ENCODE measurements at regions not wholly inside any gene's neighbourhood (a gene's known extent, or its start where the extent isn't known, plus 50 kb on each side); places are given as distances from the start of the nearest gene placed in this dataset.

GRCh38 chr4:189786447-189786846, 154.2 kb upstream of the FRG1 start:
- H3K27ac ChIP-seq (ENCODE audit: extremely low read depth, low read depth, low read length), result no peak overlapping the region
- ChIA-PET CTCF (no interaction called here), POLR2A (no interaction called here)
- TF ChIP-seq, protein P1, sequence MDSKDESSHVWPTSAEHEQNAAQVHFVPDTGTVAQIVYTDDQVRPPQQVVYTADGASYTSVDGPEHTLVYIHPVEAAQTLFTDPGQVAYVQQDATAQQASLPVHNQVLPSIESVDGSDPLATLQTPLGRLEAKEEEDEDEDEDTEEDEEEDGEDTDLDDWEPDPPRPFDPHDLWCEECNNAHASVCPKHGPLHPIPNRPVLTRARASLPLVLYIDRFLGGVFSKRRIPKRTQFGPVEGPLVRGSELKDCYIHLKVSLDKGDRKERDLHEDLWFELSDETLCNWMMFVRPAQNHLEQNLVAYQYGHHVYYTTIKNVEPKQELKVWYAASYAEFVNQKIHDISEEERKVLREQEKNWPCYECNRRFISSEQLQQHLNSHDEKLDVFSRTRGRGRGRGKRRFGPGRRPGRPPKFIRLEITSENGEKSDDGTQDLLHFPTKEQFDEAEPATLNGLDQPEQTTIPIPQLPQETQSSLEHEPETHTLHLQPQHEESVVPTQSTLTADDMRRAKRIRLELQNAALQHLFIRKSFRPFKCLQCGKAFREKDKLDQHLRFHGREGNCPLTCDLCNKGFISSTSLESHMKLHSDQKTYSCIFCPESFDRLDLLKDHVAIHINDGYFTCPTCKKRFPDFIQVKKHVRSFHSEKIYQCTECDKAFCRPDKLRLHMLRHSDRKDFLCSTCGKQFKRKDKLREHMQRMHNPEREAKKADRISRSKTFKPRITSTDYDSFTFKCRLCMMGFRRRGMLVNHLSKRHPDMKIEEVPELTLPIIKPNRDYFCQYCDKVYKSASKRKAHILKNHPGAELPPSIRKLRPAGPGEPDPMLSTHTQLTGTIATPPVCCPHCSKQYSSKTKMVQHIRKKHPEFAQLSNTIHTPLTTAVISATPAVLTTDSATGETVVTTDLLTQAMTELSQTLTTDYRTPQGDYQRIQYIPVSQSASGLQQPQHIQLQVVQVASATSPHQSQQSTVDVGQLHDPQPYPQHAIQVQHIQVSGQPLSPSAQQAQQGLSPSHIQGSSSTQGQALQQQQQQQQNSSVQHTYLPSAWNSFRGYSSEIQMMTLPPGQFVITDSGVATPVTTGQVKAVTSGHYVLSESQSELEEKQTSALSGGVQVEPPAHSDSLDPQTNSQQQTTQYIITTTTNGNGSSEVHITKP (tag by site-specific recombination; IDR thresholded peaks at IDR 0.05), result no peak
- no peak for TF ChIP-seq ZNF133 (tag by site-specific recombination; IDR thresholded peaks at IDR 0.05)
- H3K4me3 ChIP-seq (ENCODE audit: low read depth, low read length), result no peak overlapping the region
- H3K9me3 ChIP-seq (ENCODE audit: control insufficient read depth, insufficient read depth, low read depth, low read length), result no peaks in the 10 kb centered on the region
- no peaks in the 10 kb centered on the region for H3K4me1 ChIP-seq (ENCODE audit: control insufficient read depth, insufficient read depth, low read length)
- no peaks in the 10 kb centered on the region for H3K36me3 ChIP-seq (ENCODE audit: control insufficient read depth in 2 of 2, insufficient read depth in 1 of 2, low read length in 2 of 2)

DNA sequence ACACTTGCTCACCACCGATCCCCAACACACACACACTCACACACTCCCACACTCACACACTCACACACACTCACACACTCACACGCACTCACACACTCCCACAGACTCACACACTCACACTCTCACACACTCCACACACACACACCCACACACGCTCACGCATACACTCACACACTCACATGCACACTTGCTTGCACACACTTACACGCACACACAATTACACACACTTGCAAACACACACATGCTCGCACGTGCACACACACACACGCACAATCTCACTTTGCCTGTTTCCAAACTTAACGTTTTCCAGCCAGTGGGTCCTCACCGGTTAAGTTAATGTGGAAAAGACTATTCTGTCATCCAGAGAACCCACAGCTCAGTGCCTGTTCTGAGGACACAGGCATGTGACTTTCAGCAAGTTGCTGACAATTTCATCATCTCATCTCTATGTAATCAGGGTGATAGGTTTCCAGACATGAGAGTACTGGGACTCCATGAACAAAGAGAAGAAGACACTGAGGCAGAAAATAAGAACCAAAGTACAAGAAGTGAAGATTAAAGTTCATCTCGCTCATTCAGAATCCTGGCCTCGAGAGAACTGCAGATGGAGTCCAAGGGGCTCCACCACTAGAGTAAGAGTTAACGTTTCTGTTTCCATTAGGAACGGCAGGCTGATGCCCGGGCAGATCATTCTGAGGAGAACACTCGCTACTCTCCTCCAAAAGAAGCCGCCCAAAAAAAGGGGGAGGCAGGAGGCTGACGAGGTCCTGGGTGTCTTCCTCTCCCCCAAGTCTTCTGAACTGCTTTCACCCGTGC, 153.2 kb upstream of the FRG1 start:
- H3K4me1 ChIP-seq (ENCODE audit: control insufficient read depth, insufficient read depth, low read length), result no peaks in the 10 kb centered on the region
- TF ChIP-seq GLI4 (tag by site-specific recombination; IDR thresholded peaks at IDR 0.05), result no peak
- TF ChIP-seq ZNF335 (tag by site-specific recombination; conservative IDR thresholded peaks at IDR 0.05), result 0 out of 2 replicates have a peak, but pooled peaks have one; percentile 18
- TF ChIP-seq EGR2 (tag by site-specific recombination; IDR thresholded peaks at IDR 0.05; ENCODE audit: low read depth), result 0 out of 2 replicates have a peak, but pooled peaks have one; percentile 25
- no peak for TF ChIP-seq ZNF654 (tag by site-specific recombination; IDR thresholded peaks at IDR 0.05; ENCODE audit: low read depth)
- TF ChIP-seq ZBTB6 (tag by site-specific recombination; IDR thresholded peaks at IDR 0.05), result no peak
- no peak for TF ChIP-seq MEIS1 (CRISPR knock-in tag; IDR thresholded peaks at IDR 0.05; ENCODE audit: borderline replicate concordance)
- TF ChIP-seq KLF8 (tag by site-specific recombination; IDR thresholded peaks at IDR 0.05), result no peak
- TF ChIP-seq ZNF521 (tag by site-specific recombination; IDR thresholded peaks at IDR 0.05), result no peak
- TF ChIP-seq SP7 (tag by site-specific recombination; IDR thresholded peaks at IDR 0.05), result no peak
- TF ChIP-seq, protein P2, sequence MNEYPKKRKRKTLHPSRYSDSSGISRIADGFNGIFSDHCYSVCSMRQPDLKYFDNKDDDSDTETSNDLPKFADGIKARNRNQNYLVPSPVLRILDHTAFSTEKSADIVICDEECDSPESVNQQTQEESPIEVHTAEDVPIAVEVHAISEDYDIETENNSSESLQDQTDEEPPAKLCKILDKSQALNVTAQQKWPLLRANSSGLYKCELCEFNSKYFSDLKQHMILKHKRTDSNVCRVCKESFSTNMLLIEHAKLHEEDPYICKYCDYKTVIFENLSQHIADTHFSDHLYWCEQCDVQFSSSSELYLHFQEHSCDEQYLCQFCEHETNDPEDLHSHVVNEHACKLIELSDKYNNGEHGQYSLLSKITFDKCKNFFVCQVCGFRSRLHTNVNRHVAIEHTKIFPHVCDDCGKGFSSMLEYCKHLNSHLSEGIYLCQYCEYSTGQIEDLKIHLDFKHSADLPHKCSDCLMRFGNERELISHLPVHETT (tag by site-specific recombination; IDR thresholded peaks at IDR 0.05), result no peak
- peak; percentile 43; the same call in 1 of the 2 replicates for TF ChIP-seq ZBTB20 (tag by site-specific recombination; IDR thresholded peaks at IDR 0.05)
- peak; percentile 89 for TF ChIP-seq ZFHX2 (tag by site-specific recombination; conservative IDR thresholded peaks at IDR 0.05)
- no peak for TF ChIP-seq ZNF174 (tag by site-specific recombination; IDR thresholded peaks at IDR 0.05)
- TF ChIP-seq, protein P3, sequence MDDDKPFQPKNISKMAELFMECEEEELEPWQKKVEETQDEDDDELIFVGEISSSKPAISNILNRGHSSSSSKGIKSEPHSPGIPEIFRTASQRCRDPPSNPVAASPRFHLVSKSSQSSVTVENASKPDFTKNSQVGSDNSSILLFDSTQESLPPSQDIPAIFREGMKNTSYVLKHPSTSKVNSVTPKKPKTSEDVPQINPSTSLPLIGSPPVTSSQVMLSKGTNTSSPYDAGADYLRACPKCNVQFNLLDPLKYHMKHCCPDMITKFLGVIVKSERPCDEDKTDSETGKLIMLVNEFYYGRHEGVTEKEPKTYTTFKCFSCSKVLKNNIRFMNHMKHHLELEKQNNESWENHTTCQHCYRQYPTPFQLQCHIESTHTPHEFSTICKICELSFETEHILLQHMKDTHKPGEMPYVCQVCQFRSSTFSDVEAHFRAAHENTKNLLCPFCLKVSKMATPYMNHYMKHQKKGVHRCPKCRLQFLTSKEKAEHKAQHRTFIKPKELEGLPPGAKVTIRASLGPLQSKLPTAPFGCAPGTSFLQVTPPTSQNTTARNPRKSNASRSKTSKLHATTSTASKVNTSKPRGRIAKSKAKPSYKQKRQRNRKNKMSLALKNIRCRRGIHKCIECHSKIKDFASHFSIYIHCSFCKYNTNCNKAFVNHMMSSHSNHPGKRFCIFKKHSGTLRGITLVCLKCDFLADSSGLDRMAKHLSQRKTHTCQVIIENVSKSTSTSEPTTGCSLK (tag by site-specific recombination; IDR thresholded peaks at IDR 0.05), result no peak
- TF ChIP-seq, protein P4, sequence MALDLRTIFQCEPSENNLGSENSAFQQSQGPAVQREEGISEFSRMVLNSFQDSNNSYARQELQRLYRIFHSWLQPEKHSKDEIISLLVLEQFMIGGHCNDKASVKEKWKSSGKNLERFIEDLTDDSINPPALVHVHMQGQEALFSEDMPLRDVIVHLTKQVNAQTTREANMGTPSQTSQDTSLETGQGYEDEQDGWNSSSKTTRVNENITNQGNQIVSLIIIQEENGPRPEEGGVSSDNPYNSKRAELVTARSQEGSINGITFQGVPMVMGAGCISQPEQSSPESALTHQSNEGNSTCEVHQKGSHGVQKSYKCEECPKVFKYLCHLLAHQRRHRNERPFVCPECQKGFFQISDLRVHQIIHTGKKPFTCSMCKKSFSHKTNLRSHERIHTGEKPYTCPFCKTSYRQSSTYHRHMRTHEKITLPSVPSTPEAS (tag by site-specific recombination; IDR thresholded peaks at IDR 0.05), result peak; percentile 90
- TF ChIP-seq, protein P5, sequence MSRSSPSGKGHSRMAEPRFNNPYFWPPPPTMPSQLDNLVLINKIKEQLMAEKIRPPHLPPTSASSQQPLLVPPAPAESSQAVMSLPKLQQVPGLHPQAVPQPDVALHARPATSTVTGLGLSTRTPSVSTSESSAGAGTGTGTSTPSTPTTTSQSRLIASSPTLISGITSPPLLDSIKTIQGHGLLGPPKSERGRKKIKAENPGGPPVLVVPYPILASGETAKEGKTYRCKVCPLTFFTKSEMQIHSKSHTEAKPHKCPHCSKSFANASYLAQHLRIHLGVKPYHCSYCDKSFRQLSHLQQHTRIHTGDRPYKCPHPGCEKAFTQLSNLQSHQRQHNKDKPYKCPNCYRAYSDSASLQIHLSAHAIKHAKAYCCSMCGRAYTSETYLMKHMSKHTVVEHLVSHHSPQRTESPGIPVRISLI (tag by site-specific recombination; IDR thresholded peaks at IDR 0.05), result no peak
- POLR2A ChIA-PET, result no interaction called here
- H3K4me3 ChIP-seq (ENCODE audit: low read depth, low read length), result no peak overlapping the region
- no peaks in the 10 kb centered on the region for H3K36me3 ChIP-seq (ENCODE audit: control insufficient read depth in 2 of 2, insufficient read depth in 1 of 2, low read length in 2 of 2)
- no peak overlapping the region for H3K27ac ChIP-seq (ENCODE audit: extremely low read depth, low read depth, low read length)
- H3K9me3 ChIP-seq (ENCODE audit: control insufficient read depth, insufficient read depth, low read depth, low read length), result no peaks in the 10 kb centered on the region
- CTCF ChIA-PET, result no interaction called here
